GM23338 (cell line): ENCODE measurements at regions not wholly inside any gene's neighbourhood (a gene's known extent, or its start where the extent isn't known, plus 50 kb on each side); places are given as distances from the start of the nearest gene placed in this dataset.

Source experiments
- ATAC-seq: fragments of 200-7000 bp; cut with Tn5 transposase; 3 replicates; pipeline ENCODE4 v1.9.1; 2020
- DNase-seq: peaks from one replicate; pipeline ENCODE4 v3.0.0-alpha.2; 2015; ENCODE audit warnings: low spot score
- H2AFZ ChIP-seq: fragments of 200-600 bp; sonication (generic); 2 replicates; pipeline ENCODE4 v1.8.0; 2016; ENCODE audit warnings: antibody characterized with exemption, mild to moderate bottlenecking, moderate library complexity
- H3F3A ChIP-seq: fragments of 200-600 bp; sonication (generic); replicated peaks from 2 replicates; pipeline ENCODE4 v1.8.0; 2017; ENCODE audit warnings: antibody characterized with exemption, mixed run types, low read depth
- H3K27ac ChIP-seq: fragments of 200-600 bp; sonication (generic); 2 replicates; pipeline ENCODE4 v1.6.1; 2016; ENCODE audit warnings: low read depth
- H3K27me3 ChIP-seq: fragments of 200-600 bp; sonication (generic); 2 replicates; pipeline ENCODE4 v1.8.0; 2016; ENCODE audit warnings: mild to moderate bottlenecking, mixed run types, moderate library complexity; ENCODE audit not compliant: insufficient read depth
- H3K36me3 ChIP-seq: fragments of 200-600 bp; sonication (generic); 2 replicates; pipeline ENCODE4 v1.8.0; 2016; ENCODE audit warnings: mild to moderate bottlenecking; ENCODE audit not compliant: insufficient read depth
- H3K4me1 ChIP-seq: fragments of 200-600 bp; sonication (generic); 2 replicates; pipeline ENCODE4 v1.8.0; 2016; ENCODE audit warnings: mild to moderate bottlenecking, moderate library complexity; ENCODE audit not compliant: insufficient read depth
- H3K4me2 ChIP-seq: fragments of 200-600 bp; sonication (generic); 2 replicates; pipeline ENCODE4 v1.7.1; 2017; ENCODE audit warnings: mixed run types
- H3K4me3 ChIP-seq: fragments of 200-600 bp; sonication (generic); 2 replicates; pipeline ENCODE4 v1.6.1; 2016; ENCODE audit warnings: mixed run types
- H3K79me2 ChIP-seq: fragments of 200-600 bp; sonication (generic); replicated peaks from 2 replicates; pipeline ENCODE4 v1.8.0; 2017; ENCODE audit warnings: mild to moderate bottlenecking; ENCODE audit not compliant: insufficient read depth
- H3K9me2 ChIP-seq: fragments of 200-600 bp; sonication (generic); 2 replicates; pipeline ENCODE4 v1.8.0; 2017; ENCODE audit not compliant: insufficient read depth
- H4K20me1 ChIP-seq: fragments of 200-600 bp; sonication (generic); replicated peaks from 2 replicates; pipeline ENCODE4 v1.8.0; 2017; ENCODE audit warnings: mild to moderate bottlenecking; ENCODE audit not compliant: insufficient read depth
- H3K27ac Mint-ChIP-seq: 2 replicates; pipeline ENCODE4 v1.8.0; 2020; ENCODE audit warnings: inconsistent platforms, mild to moderate bottlenecking, moderate library complexity, mixed read lengths
- H3K27me3 Mint-ChIP-seq: 3 replicates; pipeline ENCODE4 v1.8.0; 2022; ENCODE audit warnings: low read depth, mild to moderate bottlenecking, moderate library complexity, mixed read lengths, inconsistent platforms; ENCODE audit not compliant: insufficient read depth, poor library complexity
- H3K36me3 Mint-ChIP-seq: 3 replicates; pipeline ENCODE4 v1.8.0; 2021; ENCODE audit warnings: low read depth, mild to moderate bottlenecking, inconsistent platforms, moderate library complexity, mixed read lengths
- H3K4me1 Mint-ChIP-seq: 3 replicates; pipeline ENCODE4 v1.8.0; 2020; ENCODE audit warnings: mild to moderate bottlenecking, inconsistent platforms, mixed read lengths
- H3K4me3 Mint-ChIP-seq: 3 replicates; pipeline ENCODE4 v1.8.0; 2021; ENCODE audit warnings: moderate library complexity, mild to moderate bottlenecking, inconsistent platforms, mixed read lengths
- H3K9me3 Mint-ChIP-seq: 3 replicates; pipeline ENCODE4 v1.8.0; 2020; ENCODE audit warnings: moderate library complexity, mild to moderate bottlenecking, inconsistent platforms, mixed read lengths
- CREB1 ChIP-seq: fragments of 250-450 bp; sonication (Bioruptor Pico); IDR thresholded peaks from 2 replicates; pipeline ENCODE4 v1.5.0; 2020; ENCODE audit warnings: low read depth, mild to moderate bottlenecking, moderate library complexity
- EZH2 ChIP-seq: fragments of 200-600 bp; sonication (generic); IDR thresholded peaks from one replicate; pipeline ENCODE4 v1.8.0; 2017; ENCODE audit warnings: antibody characterized with exemption, mild to moderate bottlenecking, low read depth; ENCODE audit not compliant: unreplicated experiment
- EZH2phosphoT487 ChIP-seq: fragments of 200-600 bp; sonication (generic); IDR thresholded peaks from one replicate; pipeline ENCODE4 v1.8.1; 2018; ENCODE audit warnings: antibody characterized with exemption; ENCODE audit not compliant: unreplicated experiment
- JUNB ChIP-seq: IDR thresholded peaks from one replicate; pipeline ENCODE4 v1.6.1; 2016; ENCODE audit warnings: antibody characterized with exemption; ENCODE audit not compliant: unreplicated experiment
- NANOG ChIP-seq: IDR thresholded peaks from 2 replicates; pipeline ENCODE4 v1.6.1; 2016; ENCODE audit warnings: antibody characterized with exemption, borderline replicate concordance
- POLR2AphosphoS5 ChIP-seq: IDR thresholded peaks from 2 replicates; pipeline ENCODE4 v1.6.1; 2016; ENCODE audit warnings: antibody characterized with exemption, low read depth
- STAT1 ChIP-seq: IDR thresholded peaks from one replicate; pipeline ENCODE4 v1.6.1; 2016; ENCODE audit warnings: antibody characterized with exemption; ENCODE audit not compliant: unreplicated experiment
- ZNF114 ChIP-seq: fragments of 250-450 bp; sonication (Bioruptor Pico); IDR thresholded peaks from 2 replicates; pipeline ENCODE4 v1.5.0; 2020; ENCODE audit warnings: mild to moderate bottlenecking, moderate library complexity
- ZNF331 ChIP-seq: fragments of 250-450 bp; sonication (Bioruptor Pico); IDR thresholded peaks from 2 replicates; pipeline ENCODE4 v1.5.0; 2020; ENCODE audit warnings: low read depth, mild to moderate bottlenecking, moderate library complexity
- TF ChIP-seq, protein P1 (sequence below), 2 experiments: fragments of 200-600 bp in 1 of 2; sonication (generic) in 1 of 2; conservative IDR thresholded peaks; 2 replicates each; pipeline versions ENCODE4 v1.5.1 to v1.6.1; 2016 to 2017; ENCODE audit warnings: antibody characterized with exemption in 2 of 2, low read depth in 2 of 2, mild to moderate bottlenecking in 2 of 2, moderate library complexity in 1 of 2
- TF ChIP-seq, protein P2 (sequence below): IDR thresholded peaks from one replicate; pipeline ENCODE4 v1.6.1; 2018; ENCODE audit warnings: antibody characterized with exemption; ENCODE audit not compliant: unreplicated experiment
- TF ChIP-seq, protein P3 (sequence below): IDR thresholded peaks from 2 replicates; pipeline ENCODE4 v1.6.1; 2016; ENCODE audit warnings: antibody characterized with exemption

DNA sequence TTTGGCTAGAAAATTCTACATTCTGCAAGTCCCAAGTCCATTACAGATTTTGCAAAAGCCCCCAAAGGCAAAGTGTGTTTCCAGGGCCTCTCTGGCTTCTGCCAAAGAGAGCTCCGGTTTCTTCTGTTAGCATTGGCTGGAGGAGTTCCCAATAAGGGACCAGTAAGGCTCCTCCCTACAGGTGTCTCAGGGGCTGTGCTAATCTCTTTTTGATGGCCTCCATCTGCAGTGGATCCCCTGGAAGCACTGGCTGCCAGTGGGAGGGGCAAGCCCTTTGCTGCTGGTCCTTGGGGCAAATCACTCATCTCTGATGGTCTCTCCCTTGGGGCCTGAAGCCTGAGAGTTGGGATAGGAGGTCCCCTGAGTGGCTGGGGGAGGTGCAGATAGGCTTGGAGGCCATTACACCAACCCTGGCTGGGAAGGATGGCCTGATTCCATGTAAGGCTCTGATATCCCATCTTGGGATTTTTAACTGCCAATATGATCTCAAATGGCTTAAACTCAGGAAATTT lies 89.1 kb upstream of the USP24 start (continued):
- TF ChIP-seq, protein P1, sequence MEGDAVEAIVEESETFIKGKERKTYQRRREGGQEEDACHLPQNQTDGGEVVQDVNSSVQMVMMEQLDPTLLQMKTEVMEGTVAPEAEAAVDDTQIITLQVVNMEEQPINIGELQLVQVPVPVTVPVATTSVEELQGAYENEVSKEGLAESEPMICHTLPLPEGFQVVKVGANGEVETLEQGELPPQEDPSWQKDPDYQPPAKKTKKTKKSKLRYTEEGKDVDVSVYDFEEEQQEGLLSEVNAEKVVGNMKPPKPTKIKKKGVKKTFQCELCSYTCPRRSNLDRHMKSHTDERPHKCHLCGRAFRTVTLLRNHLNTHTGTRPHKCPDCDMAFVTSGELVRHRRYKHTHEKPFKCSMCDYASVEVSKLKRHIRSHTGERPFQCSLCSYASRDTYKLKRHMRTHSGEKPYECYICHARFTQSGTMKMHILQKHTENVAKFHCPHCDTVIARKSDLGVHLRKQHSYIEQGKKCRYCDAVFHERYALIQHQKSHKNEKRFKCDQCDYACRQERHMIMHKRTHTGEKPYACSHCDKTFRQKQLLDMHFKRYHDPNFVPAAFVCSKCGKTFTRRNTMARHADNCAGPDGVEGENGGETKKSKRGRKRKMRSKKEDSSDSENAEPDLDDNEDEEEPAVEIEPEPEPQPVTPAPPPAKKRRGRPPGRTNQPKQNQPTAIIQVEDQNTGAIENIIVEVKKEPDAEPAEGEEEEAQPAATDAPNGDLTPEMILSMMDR (conservative IDR thresholded peaks at IDR 0.05; ENCODE audit: low read depth in 2 of 2) = no peak

DNA sequence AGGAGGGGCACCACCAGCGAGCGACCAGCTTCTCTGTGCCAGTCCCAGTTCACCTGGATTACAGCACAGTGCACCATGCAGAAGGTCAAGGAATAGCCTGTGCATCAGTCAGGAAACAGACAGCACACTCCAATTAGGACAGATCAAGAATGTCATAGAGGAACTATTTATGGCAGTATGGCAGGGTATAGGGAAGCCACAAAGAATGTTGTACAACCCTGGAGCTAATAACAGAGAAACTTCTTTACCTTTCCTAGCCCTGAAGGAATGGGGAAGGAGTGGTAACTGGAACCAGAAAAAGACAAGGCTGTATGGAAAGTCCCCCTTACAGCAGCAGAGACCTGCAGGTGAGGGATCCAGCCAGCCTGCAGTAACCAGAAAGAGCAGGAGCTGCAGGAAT lies 87.8 kb upstream of the USP24 start:
- Histone ChIP-seq H3K36me3 (no peaks in the 10 kb centered on the region; the same call in 1 of the 2 replicates), H2AFZ (no peak overlapping the region), H3K9me2 (peaks cover 2% of the 10 kb centered on the region; the same call in 1 of the 2 replicates), H3K27ac (no peak overlapping the region), H3F3A (no peaks in the 10 kb centered on the region), H3K4me1 (no peaks in the 10 kb centered on the region; the same call in 1 of the 2 replicates), H4K20me1 (no peaks in the 10 kb centered on the region), H3K27me3 (no peaks in the 10 kb centered on the region), H3K4me2 (no peak overlapping the region), H3K4me3 (no peak overlapping the region), H3K79me2 (no peaks in the 10 kb centered on the region)
- Mint-ChIP-seq H3K4me1 (peaks cover 10% of the 10 kb centered on the region), H3K9me3 (no peaks in the 10 kb centered on the region), H3K4me3 (no peak overlapping the region), H3K36me3 (no peaks in the 10 kb centered on the region), H3K27ac (no peak overlapping the region), H3K27me3 (peaks cover 3% of the 10 kb centered on the region)
- no peak for ATAC-seq
- no peak for DNase-seq
- no peak for TF ChIP-seq NANOG
- no peak for TF ChIP-seq JUNB
- no peak for TF ChIP-seq ZNF331 (CRISPR knock-in tag)
- TF ChIP-seq EZH2 = no peak
- TF ChIP-seq CREB1 (CRISPR knock-in tag) = no peak
- TF ChIP-seq STAT1 = no peak
- TF ChIP-seq ZNF114 (CRISPR knock-in tag) = no peak
- TF ChIP-seq, protein P2, sequence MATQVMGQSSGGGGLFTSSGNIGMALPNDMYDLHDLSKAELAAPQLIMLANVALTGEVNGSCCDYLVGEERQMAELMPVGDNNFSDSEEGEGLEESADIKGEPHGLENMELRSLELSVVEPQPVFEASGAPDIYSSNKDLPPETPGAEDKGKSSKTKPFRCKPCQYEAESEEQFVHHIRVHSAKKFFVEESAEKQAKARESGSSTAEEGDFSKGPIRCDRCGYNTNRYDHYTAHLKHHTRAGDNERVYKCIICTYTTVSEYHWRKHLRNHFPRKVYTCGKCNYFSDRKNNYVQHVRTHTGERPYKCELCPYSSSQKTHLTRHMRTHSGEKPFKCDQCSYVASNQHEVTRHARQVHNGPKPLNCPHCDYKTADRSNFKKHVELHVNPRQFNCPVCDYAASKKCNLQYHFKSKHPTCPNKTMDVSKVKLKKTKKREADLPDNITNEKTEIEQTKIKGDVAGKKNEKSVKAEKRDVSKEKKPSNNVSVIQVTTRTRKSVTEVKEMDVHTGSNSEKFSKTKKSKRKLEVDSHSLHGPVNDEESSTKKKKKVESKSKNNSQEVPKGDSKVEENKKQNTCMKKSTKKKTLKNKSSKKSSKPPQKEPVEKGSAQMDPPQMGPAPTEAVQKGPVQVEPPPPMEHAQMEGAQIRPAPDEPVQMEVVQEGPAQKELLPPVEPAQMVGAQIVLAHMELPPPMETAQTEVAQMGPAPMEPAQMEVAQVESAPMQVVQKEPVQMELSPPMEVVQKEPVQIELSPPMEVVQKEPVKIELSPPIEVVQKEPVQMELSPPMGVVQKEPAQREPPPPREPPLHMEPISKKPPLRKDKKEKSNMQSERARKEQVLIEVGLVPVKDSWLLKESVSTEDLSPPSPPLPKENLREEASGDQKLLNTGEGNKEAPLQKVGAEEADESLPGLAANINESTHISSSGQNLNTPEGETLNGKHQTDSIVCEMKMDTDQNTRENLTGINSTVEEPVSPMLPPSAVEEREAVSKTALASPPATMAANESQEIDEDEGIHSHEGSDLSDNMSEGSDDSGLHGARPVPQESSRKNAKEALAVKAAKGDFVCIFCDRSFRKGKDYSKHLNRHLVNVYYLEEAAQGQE = no peak
- TF ChIP-seq, protein P3, sequence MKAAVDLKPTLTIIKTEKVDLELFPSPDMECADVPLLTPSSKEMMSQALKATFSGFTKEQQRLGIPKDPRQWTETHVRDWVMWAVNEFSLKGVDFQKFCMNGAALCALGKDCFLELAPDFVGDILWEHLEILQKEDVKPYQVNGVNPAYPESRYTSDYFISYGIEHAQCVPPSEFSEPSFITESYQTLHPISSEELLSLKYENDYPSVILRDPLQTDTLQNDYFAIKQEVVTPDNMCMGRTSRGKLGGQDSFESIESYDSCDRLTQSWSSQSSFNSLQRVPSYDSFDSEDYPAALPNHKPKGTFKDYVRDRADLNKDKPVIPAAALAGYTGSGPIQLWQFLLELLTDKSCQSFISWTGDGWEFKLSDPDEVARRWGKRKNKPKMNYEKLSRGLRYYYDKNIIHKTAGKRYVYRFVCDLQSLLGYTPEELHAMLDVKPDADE = no peak
- no peak for TF ChIP-seq POLR2AphosphoS5
- TF ChIP-seq EZH2phosphoT487 = no peak
- TF ChIP-seq, protein P1 (conservative IDR thresholded peaks at IDR 0.05; ENCODE audit: low read depth in 2 of 2) = no peak
